ENCODE measurements at regions not wholly inside any gene's neighbourhood (a gene's known extent, or its start where the extent isn't known, plus 50 kb on each side); places are given as distances from the start of the nearest gene placed in this dataset.

- no peak for TF ChIP-seq EZH2 (IDR thresholded peaks at IDR 0.05; ENCODE audit: insufficient read depth, low read length)
- no peak for TF ChIP-seq CTCF (IDR thresholded peaks at IDR 0.05; ENCODE audit: insufficient read depth, low read depth, low read length)
Measured at GRCh38 chr1:222161676-222162075, 386.2 kb downstream of the HHIPL2 start.
